Ovary (tissue), 7 donors: ENCODE measurements at regions not wholly inside any gene's neighbourhood (a gene's known extent, or its start where the extent isn't known, plus 50 kb on each side); places are given as distances from the start of the nearest gene placed in this dataset.

Experiments
- DNase-seq, 5 donors: peaks; one replicate each; pipeline ENCODE4 v3.0.0-alpha.2; 2019 to 2020
- H3K27ac ChIP-seq, 2 donors: fragments of 200-600 bp; one replicate each; pipeline versions ENCODE4 v1.5.1 to v1.8.0; 2019 to 2022
- H3K27me3 ChIP-seq: fragments of 200-600 bp; one replicate; pipeline ENCODE4 v1.8.0; 2022
- H3K36me3 ChIP-seq: fragments of 200-600 bp; sonication (generic); one replicate; pipeline ENCODE4 v1.5.1; 2019
- H3K4me1 ChIP-seq: one replicate; pipeline ENCODE4 v1.8.1; 2013; ENCODE audit warnings: mild to moderate bottlenecking, moderate library complexity; ENCODE audit not compliant: insufficient read depth
- H3K4me3 ChIP-seq: fragments of 200-600 bp; sonication (generic); one replicate; pipeline ENCODE4 v1.5.1; 2017
- H3K9me3 ChIP-seq, 2 donors: fragments of 200-600 bp in 1 of 2; sonication (generic) in 1 of 2; one replicate each; pipeline versions ENCODE4 v1.5.1 to v1.8.1; 2013 to 2019; ENCODE audit warnings: mild to moderate bottlenecking in 1 of 2, moderate library complexity in 1 of 2
- CTCF ChIP-seq, 3 donors: fragments of 450-650 bp in 2 of 3; fragments of 200-600 bp in 1 of 3; IDR thresholded peaks; one replicate each; pipeline versions ENCODE4 v1.5.1 to v1.8.0; 2016 to 2022; ENCODE audit warnings: antibody characterized with exemption in 3 of 3, mild to moderate bottlenecking in 1 of 3
- EP300 ChIP-seq: sonication (generic); formaldehyde crosslinking; IDR thresholded peaks from one replicate; pipeline ENCODE4 v1.6.1; 2017; ENCODE audit warnings: antibody characterized with exemption
- POLR2A ChIP-seq: fragments of 450-650 bp; IDR thresholded peaks from one replicate; pipeline ENCODE4 v1.6.1; 2017; ENCODE audit warnings: antibody characterized with exemption, mild to moderate bottlenecking, moderate library complexity
- WGBS, 3 donors: extraction: QIAGEN DNeasy Blood & Tissue Kit in 1 of 3; methylation state at CpG; one replicate each; pipeline versions ENCODE4 v1.1.5 to v1.1.7; 2013 to 2017; 5-methylcytosine and 5-hydroxymethylcytosine counted together
- intact Hi-C, 4 donors: fragments of 100-400 bp; cut with DNase I; formaldehyde crosslinking; loops; one replicate each; pipeline versions ENCODE4 v1.11.0 to v1.15.1; 2022 to 2023
- donor health status: DM: no; HTN: no; CAD: no; lungs with moderate emphysema.
- donor health status: DM: no; HTN: no; CAD: no.
- donor health status: Bipolar disorder and iron deficiency.
- donor health status: DM: no; HTN: no; CAD: no.
- donor health status: DM: yes; HTN: yes; CAD: no.

DNA sequence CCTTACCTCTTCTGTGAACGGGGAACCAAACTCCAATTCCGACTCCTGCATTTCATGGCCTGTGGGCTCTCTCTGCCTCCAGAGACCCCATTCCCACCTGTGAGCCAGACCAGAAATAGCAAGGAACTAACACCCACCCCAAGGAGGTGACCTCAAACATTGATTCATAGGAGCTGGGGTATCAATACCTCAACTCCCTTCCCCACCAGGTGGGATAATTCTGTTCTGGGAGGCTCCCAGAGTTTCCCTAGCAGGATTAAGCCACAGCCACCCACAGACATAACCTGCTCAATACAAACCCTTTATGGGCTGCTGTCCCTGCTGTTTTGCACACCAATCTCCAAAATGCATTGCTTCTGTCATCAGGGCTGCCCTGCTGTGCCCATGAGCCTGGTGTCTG, 59.6 kb upstream of the FOXF1 start:
- Histone ChIP-seq H3K27me3 (no peaks in the 10 kb centered on the region), H3K36me3 (no peaks in the 10 kb centered on the region), H3K27ac (no peak overlapping the region), H3K9me3 (no peaks in the 10 kb centered on the region), H3K4me3 (no peak overlapping the region), H3K4me1 (no peaks in the 10 kb centered on the region)
- TF ChIP-seq EP300 (no peak), CTCF (IDR thresholded peaks at IDR 0.05) (no peak)
- WGBS, 3 donors, result 89 to 100% (median 90%) methylated on average over 2 of the region's 2 CpGs
- no peak for DNase-seq
- intact Hi-C loops, result no loop called here

GRCh38 chr16:86452451-86452850, 57.9 kb upstream of the FOXF1 start:
- H3K4me3 ChIP-seq, result no peak overlapping the region
- no peak for TF ChIP-seq CTCF (IDR thresholded peaks at IDR 0.05)
- TF ChIP-seq POLR2A, result no peak
- no peak for TF ChIP-seq EP300
- H3K36me3 ChIP-seq, result no peaks in the 10 kb centered on the region
- no peak overlapping the region for H3K27ac ChIP-seq
- intact Hi-C loops, result no loop called here
- H3K27me3 ChIP-seq, result no peaks in the 10 kb centered on the region
- no peaks in the 10 kb centered on the region for H3K4me1 ChIP-seq
- H3K9me3 ChIP-seq, result no peaks in the 10 kb centered on the region
- no peak for DNase-seq
- 74 to 90% (median 88%) methylated on average over 2 of the region's 2 CpGs for WGBS, 3 donors

- Histone ChIP-seq H3K27ac (no peak overlapping the region), H3K4me3 (no peak overlapping the region), H3K36me3 (no peaks in the 10 kb centered on the region), H3K4me1 (no peaks in the 10 kb centered on the region), H3K27me3 (no peaks in the 10 kb centered on the region), H3K9me3 (peaks cover 0 to under 1% of the 10 kb centered on the region in 2 donors)
- DNase-seq, result no peak
- no peak for TF ChIP-seq POLR2A
- intact Hi-C loops, result no loop called here
- WGBS, 3 donors, result 78 to 84% (median 80%) methylated on average over 10 of the region's 10 CpGs
Measured at GRCh38 chr16:86455116-86455515, 55.2 kb upstream of the FOXF1 start.

- intact Hi-C loops, result no loop called here
- Histone ChIP-seq H3K27ac (no peak overlapping the region), H3K27me3 (no peaks in the 10 kb centered on the region), H3K9me3 (peaks cover 0 to 6% of the 10 kb centered on the region in 2 donors), H3K4me3 (no peak overlapping the region), H3K4me1 (no peaks in the 10 kb centered on the region), H3K36me3 (no peaks in the 10 kb centered on the region)
- 25 to 53% (median 27%) methylated on average over 14 of the region's 14 CpGs for WGBS, 3 donors
- no peak for DNase-seq
- TF ChIP-seq EP300 (no peak), POLR2A (no peak), CTCF (IDR thresholded peaks at IDR 0.05) (no peak)
Measured at GRCh38 chr16:86455640-86456039, 54.7 kb upstream of the FOXF1 start.

DNA sequence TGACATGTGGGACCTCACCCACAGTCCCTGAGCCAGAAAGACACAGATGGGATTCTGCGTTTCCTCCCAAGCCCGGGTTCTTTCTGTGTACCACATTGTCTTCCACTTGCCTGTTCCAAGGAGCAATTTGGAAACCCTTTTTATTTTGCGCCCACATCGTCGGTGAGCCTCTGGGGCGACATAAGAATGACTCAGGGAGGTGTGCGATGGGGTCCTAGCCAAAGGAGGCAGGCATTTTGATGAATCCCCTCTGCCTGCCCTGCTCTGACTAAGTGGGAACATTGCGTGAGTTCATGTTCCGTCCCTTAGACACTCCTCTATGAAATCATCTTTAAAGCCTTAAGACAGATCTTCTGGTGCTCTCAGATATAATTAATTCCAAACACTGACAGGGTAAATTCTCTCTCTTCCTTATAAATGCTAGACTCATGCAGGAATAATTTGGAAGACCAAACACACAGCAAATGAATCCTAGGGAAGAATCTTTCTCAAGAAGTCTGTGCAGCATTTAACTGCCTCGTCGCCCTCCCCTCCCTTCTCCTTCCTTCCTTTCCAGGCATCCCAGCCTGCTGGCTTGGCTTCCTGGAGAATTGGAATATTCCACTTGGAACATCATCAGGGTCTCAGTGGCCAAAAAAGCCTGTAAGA, 52.7 kb upstream of the FOXF1 start:
- Histone ChIP-seq H3K27ac (no peak overlapping the region), H3K9me3 (peaks cover 0 to 8% of the 10 kb centered on the region in 2 donors), H3K4me1 (no peaks in the 10 kb centered on the region), H3K4me3 (no peak overlapping the region), H3K27me3 (no peaks in the 10 kb centered on the region), H3K36me3 (no peaks in the 10 kb centered on the region)
- intact Hi-C loops, result no loop called here
- TF ChIP-seq EP300 (no peak), POLR2A (no peak), CTCF (IDR thresholded peaks at IDR 0.05) (no peak)
- WGBS, 3 donors, result 33 to 48% (median 46%) methylated on average over 11 of the region's 11 CpGs
- DNase-seq, result no peak
